Calu3 (cell line): ENCODE measurements at regions not wholly inside any gene's neighbourhood (a gene's known extent, or its start where the extent isn't known, plus 50 kb on each side); places are given as distances from the start of the nearest gene placed in this dataset.

Experiments
- BruUV-seq: library from RNA; stranded (reverse); fragments of 400-500 nt; replicated peaks from 2 replicates; lab custom pipeline; 2021; lab: Mats Ljungman, UMichigan
- CTCF ChIA-PET: fragments of 300-600 bp; sonication (Branson Sonifier 250); formaldehyde crosslinking; loops from one replicate; lab custom pipeline; 2022; ENCODE audit warnings: antibody characterized with exemption; lab: Charles Lee
- DNase-seq: peaks from one replicate; pipeline ENCODE4 v3.0.0; 2022
- H3K27ac Mint-ChIP-seq: one replicate; pipeline ENCODE4 v1.8.0; 2022; ENCODE audit warnings: mixed read lengths; ENCODE audit not compliant: unreplicated experiment
- H3K27me3 Mint-ChIP-seq: one replicate; pipeline ENCODE4 v1.8.0; 2022; ENCODE audit warnings: mixed read lengths; ENCODE audit not compliant: unreplicated experiment
- H3K36me3 Mint-ChIP-seq: one replicate; pipeline ENCODE4 v1.8.0; 2022; ENCODE audit warnings: mild to moderate bottlenecking, moderate library complexity, mixed read lengths; ENCODE audit not compliant: insufficient read depth, unreplicated experiment
- H3K4me1 Mint-ChIP-seq: one replicate; pipeline ENCODE4 v1.8.0; 2022; ENCODE audit warnings: mild to moderate bottlenecking, low read depth, mixed read lengths; ENCODE audit not compliant: unreplicated experiment
- H3K4me3 Mint-ChIP-seq: one replicate; pipeline ENCODE4 v1.8.0; 2022; ENCODE audit warnings: mild to moderate bottlenecking, low read depth, moderate library complexity, mixed read lengths; ENCODE audit not compliant: unreplicated experiment
- H3K9me3 Mint-ChIP-seq: one replicate; pipeline ENCODE4 v1.8.0; 2022; ENCODE audit warnings: low read depth, mixed read lengths; ENCODE audit not compliant: unreplicated experiment
- CTCF ChIP-seq: fragments of 200-600 bp; IDR thresholded peaks from one replicate; pipeline ENCODE4 v1.8.0; 2022; ENCODE audit warnings: antibody characterized with exemption; ENCODE audit not compliant: unreplicated experiment
- intact Hi-C: fragments of 100-400 bp; cut with micrococcal nuclease; formaldehyde crosslinking; loops from one replicate; pipeline ENCODE4 v1.10.0; 2022; ENCODE audit not compliant: unreplicated experiment

GRCh38 chr3:132829101-132829500 lies 106.9 kb upstream of the NPHP3 start:
- Mint-ChIP-seq H3K4me1 (no peaks in the 10 kb centered on the region), H3K27ac (no peak overlapping the region), H3K36me3 (no peaks in the 10 kb centered on the region), H3K27me3 (peaks cover 21% of the 10 kb centered on the region), H3K4me3 (no peak overlapping the region), H3K9me3 (no peaks in the 10 kb centered on the region)
- CTCF ChIA-PET, result interaction anchor here (0.6 kb wide), 1 partner anchor 1703 kb away, joined by 7 read pairs; no protein-coding TSS in a partner anchor
- DNase-seq, result no peak
- no peak for TF ChIP-seq CTCF
- intact Hi-C loops, result no loop called here
- no TSS peak for BruUV-seq

GRCh38 chr3:132822837-132823236 lies 100.6 kb upstream of the NPHP3 start:
- no peak for DNase-seq
- CTCF ChIA-PET, result no interaction called here
- intact Hi-C loops, result no loop called here
- Mint-ChIP-seq H3K4me3 (no peak overlapping the region), H3K9me3 (no peaks in the 10 kb centered on the region), H3K27ac (no peak overlapping the region), H3K4me1 (no peaks in the 10 kb centered on the region), H3K36me3 (no peaks in the 10 kb centered on the region), H3K27me3 (peaks cover 19% of the 10 kb centered on the region)
- no peak for TF ChIP-seq CTCF
- BruUV-seq, result no TSS peak

GRCh38 chr3:132822266-132822665 lies 100.1 kb upstream of the NPHP3 start:
- TF ChIP-seq CTCF, result no peak
- no peak for DNase-seq
- no TSS peak for BruUV-seq
- Mint-ChIP-seq H3K27me3 (peaks cover 25% of the 10 kb centered on the region), H3K36me3 (no peaks in the 10 kb centered on the region), H3K27ac (no peak overlapping the region), H3K9me3 (no peaks in the 10 kb centered on the region), H3K4me1 (no peaks in the 10 kb centered on the region), H3K4me3 (no peak overlapping the region)
- CTCF ChIA-PET, result no interaction called here
- intact Hi-C loops, result no loop called here

- Mint-ChIP-seq H3K9me3 (no peaks in the 10 kb centered on the region), H3K27ac (no peak overlapping the region), H3K27me3 (peaks cover 33% of the 10 kb centered on the region), H3K36me3 (no peaks in the 10 kb centered on the region), H3K4me1 (no peaks in the 10 kb centered on the region), H3K4me3 (no peak overlapping the region)
- BruUV-seq, result no TSS peak
- no peak for TF ChIP-seq CTCF
- CTCF ChIA-PET, result no interaction called here
- DNase-seq, result no peak
- intact Hi-C loops, result no loop called here
Measured at GRCh38 chr3:132821314-132821713, 99.1 kb upstream of the NPHP3 start.

GRCh38 chr3:132818251-132818650 lies 96.0 kb upstream of the NPHP3 start:
- no peaks in the 10 kb centered on the region for H3K36me3 Mint-ChIP-seq
- H3K9me3 Mint-ChIP-seq, result no peaks in the 10 kb centered on the region
- no peak for TF ChIP-seq CTCF
- CTCF ChIA-PET, result no interaction called here
- no peaks in the 10 kb centered on the region for H3K4me1 Mint-ChIP-seq
- peaks cover 39% of the 10 kb centered on the region for H3K27me3 Mint-ChIP-seq
- H3K27ac Mint-ChIP-seq, result no peak overlapping the region
- no peak for DNase-seq
- BruUV-seq, result no TSS peak
- no peak overlapping the region for H3K4me3 Mint-ChIP-seq
- intact Hi-C loops, result no loop called here
